Neuronal stem cell (in vitro differentiated cells): ENCODE measurements at regions not wholly inside any gene's neighbourhood (a gene's known extent, or its start where the extent isn't known, plus 50 kb on each side); places are given as distances from the start of the nearest gene placed in this dataset.

ENCODE experiments used
- DNase-seq: peaks from one replicate; pipeline ENCODE4 v3.0.0-alpha.2; 2013; ENCODE audit warnings: low spot score
- H2AFZ ChIP-seq: one replicate; pipeline ENCODE4 v1.6.1; 2013; ENCODE audit warnings: mild to moderate bottlenecking, low read length, inconsistent platforms
- H2AK5ac ChIP-seq: 2 replicates; pipeline ENCODE4 v1.6.1; 2013; ENCODE audit warnings: low read depth, mild to moderate bottlenecking, inconsistent platforms, low read length, moderate library complexity, mixed read lengths
- H2BK120ac ChIP-seq: 2 replicates; pipeline ENCODE4 v1.6.1; 2013; ENCODE audit warnings: low read depth, mild to moderate bottlenecking, inconsistent platforms, low read length, moderate library complexity, mixed read lengths
- H2BK12ac ChIP-seq: one replicate; pipeline ENCODE4 v1.6.1; 2013; ENCODE audit warnings: low read length, inconsistent platforms
- H2BK15ac ChIP-seq: 2 replicates; pipeline ENCODE4 v1.6.1; 2013; ENCODE audit warnings: mild to moderate bottlenecking, low read length, inconsistent platforms, mixed read lengths
- H2BK5ac ChIP-seq: one replicate; pipeline ENCODE4 v1.6.1; 2013; ENCODE audit warnings: inconsistent platforms, mild to moderate bottlenecking, low read length, moderate library complexity
- H3K14ac ChIP-seq: one replicate; pipeline ENCODE4 v1.6.1; 2013; ENCODE audit warnings: low read length, inconsistent platforms
- H3K18ac ChIP-seq: 2 replicates; pipeline ENCODE4 v1.6.1; 2013; ENCODE audit warnings: low read length, inconsistent platforms
- H3K23ac ChIP-seq: 2 replicates; pipeline ENCODE4 v1.6.1; 2013; ENCODE audit warnings: low read depth, mild to moderate bottlenecking, mixed read lengths, low read length, inconsistent platforms; ENCODE audit not compliant: poor library complexity
- H3K27ac ChIP-seq: replicated peaks from 3 replicates; pipeline ENCODE4 v1.5.1; 2013; ENCODE audit warnings: low read length, inconsistent platforms
- H3K27me3 ChIP-seq, 3 experiments: 2 replicates each; pipeline ENCODE4 v1.6.1; 2013; ENCODE audit warnings: low read length in 3 of 3, mild to moderate bottlenecking in 2 of 3, inconsistent platforms in 1 of 3, low read depth in 1 of 3, mixed read lengths in 1 of 3, moderate library complexity in 1 of 3; ENCODE audit not compliant: control insufficient read depth in 3 of 3, insufficient read depth in 3 of 3
- H3K36me3 ChIP-seq, 2 donors: replicated peaks in 1 of 2; 2 replicates each; pipeline ENCODE4 v1.6.1; 2013; ENCODE audit warnings: low read length in 2 of 2; ENCODE audit not compliant: control insufficient read depth in 2 of 2, insufficient read depth in 2 of 2
- H3K4ac ChIP-seq: 2 replicates; pipeline ENCODE4 v1.6.1; 2013; ENCODE audit warnings: inconsistent platforms, mild to moderate bottlenecking, low read length, moderate library complexity
- H3K4me1 ChIP-seq, 2 donors: 1 replicate in 1 of 2; 2 replicates in 1 of 2; pipeline ENCODE4 v1.6.1; 2013; ENCODE audit warnings: low read length in 2 of 2, low read depth in 1 of 2; ENCODE audit not compliant: control insufficient read depth in 2 of 2, insufficient read depth in 1 of 2
- H3K4me2 ChIP-seq: one replicate; pipeline ENCODE4 v1.6.1; 2013; ENCODE audit warnings: mild to moderate bottlenecking, low read length, inconsistent platforms; ENCODE audit not compliant: insufficient read depth, poor library complexity, severe bottlenecking
- H3K4me3 ChIP-seq, 2 donors: 2 replicates each; pipeline ENCODE4 v1.5.1; 2013; ENCODE audit warnings: low read length in 2 of 2, mild to moderate bottlenecking in 2 of 2, inconsistent platforms in 1 of 2, moderate library complexity in 1 of 2
- H3K79me1 ChIP-seq: one replicate; pipeline ENCODE4 v1.6.1; 2013; ENCODE audit warnings: low read depth, mild to moderate bottlenecking, inconsistent platforms, low read length, moderate library complexity
- H3K9ac ChIP-seq: one replicate; pipeline ENCODE4 v1.6.1; 2013; ENCODE audit warnings: mild to moderate bottlenecking, low read depth, low read length, inconsistent platforms; ENCODE audit not compliant: poor library complexity
- H3K9me3 ChIP-seq, 2 donors: replicated peaks in 1 of 2; 2 replicates each; pipeline versions ENCODE3 to v1.6.1; 2013; ENCODE audit warnings: low read length in 2 of 2, mild to moderate bottlenecking in 2 of 2, inconsistent platforms in 1 of 2, low read depth in 1 of 2, mixed read lengths in 1 of 2, moderate library complexity in 1 of 2; ENCODE audit not compliant: control insufficient read depth in 2 of 2, insufficient read depth in 1 of 2
- H4K8ac ChIP-seq: one replicate; pipeline ENCODE4 v1.6.1; 2013; ENCODE audit warnings: low read depth, mild to moderate bottlenecking, inconsistent platforms, low read length, moderate library complexity
- H4K91ac ChIP-seq: one replicate; pipeline ENCODE4 v1.6.1; 2013; ENCODE audit warnings: low read length, low read depth, mild to moderate bottlenecking, inconsistent platforms; ENCODE audit not compliant: poor library complexity
- WGBS, 2 donors: extraction: QIAGEN DNeasy Blood & Tissue Kit; methylation state at CpG; one replicate each; pipeline ENCODE4 v1.1.7; 2013; ENCODE audit warnings: missing lambda C conversion rate in 2 of 2, mixed read lengths in 1 of 2; ENCODE audit not compliant: insufficient read length in 2 of 2, insufficient replicate concordance in 1 of 2; ENCODE audit errors: extremely low coverage in 2 of 2; 5-methylcytosine and 5-hydroxymethylcytosine counted together

GRCh38 chr5:164799391-164799790 is 1294.0 kb downstream of the MAT2B start:
- no peak overlapping the region for H3K4me3 ChIP-seq
- no peak overlapping the region for H2AFZ ChIP-seq
- no CpG with 5 or more reads among the region's 2 CpGs for WGBS, 2 donors

DNA sequence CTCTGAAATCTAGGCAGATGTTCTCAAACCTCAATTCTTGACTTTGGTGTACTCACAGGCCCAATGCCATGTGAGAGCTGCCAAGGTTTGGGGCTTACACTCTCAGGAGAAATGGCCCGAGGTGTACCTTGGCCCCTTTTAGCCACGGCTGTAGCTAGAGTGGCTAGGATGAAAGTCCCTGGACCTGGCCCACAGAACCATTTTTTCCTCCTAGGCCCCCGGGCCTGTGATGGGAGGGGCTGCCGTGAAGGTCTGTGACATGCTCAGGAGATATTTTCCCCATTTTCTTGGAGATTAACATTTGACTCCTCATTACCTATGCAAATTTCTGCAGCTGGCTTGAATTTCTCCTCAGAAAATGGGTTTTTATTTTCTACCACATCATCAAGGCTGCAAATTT is 1296.5 kb downstream of the MAT2B start:
- no peak overlapping the region for H3K23ac ChIP-seq
- no peak overlapping the region for H4K91ac ChIP-seq
- H3K79me1 ChIP-seq, result no peaks in the 10 kb centered on the region
- DNase-seq, result no peak
- no CpG with 5 or more reads among the region's 4 CpGs for WGBS, 2 donors
- no peak overlapping the region for H3K14ac ChIP-seq
- no peak overlapping the region for H2AFZ ChIP-seq
- H3K9ac ChIP-seq, result no peak overlapping the region
- H4K8ac ChIP-seq, result no peak overlapping the region
- no peak overlapping the region for H3K4me2 ChIP-seq
- no peak overlapping the region for H2BK15ac ChIP-seq
- H3K4me3 ChIP-seq, result no peak overlapping the region
- no peak overlapping the region for H2BK120ac ChIP-seq
- H3K36me3 ChIP-seq, result no peaks in the 10 kb centered on the region
- H3K9me3 ChIP-seq, result peaks cover 6 to 9% of the 10 kb centered on the region in 2 donors
- no peak overlapping the region for H3K27ac ChIP-seq
- no peak overlapping the region for H2BK5ac ChIP-seq
- no peaks in the 10 kb centered on the region for H3K27me3 ChIP-seq
- peaks cover 0 to 3% of the 10 kb centered on the region in 2 donors for H3K4me1 ChIP-seq
- H3K18ac ChIP-seq, result no peak overlapping the region
- no peak overlapping the region for H3K4ac ChIP-seq
- no peak overlapping the region for H2BK12ac ChIP-seq
- H2AK5ac ChIP-seq, result no peak overlapping the region

More at GRCh38 chr5:164799391-164799790, 1294.0 kb downstream of the MAT2B start:
- Histone ChIP-seq H4K8ac (no peak overlapping the region), H2AK5ac (no peak overlapping the region), H3K4me2 (no peak overlapping the region), H3K14ac (no peak overlapping the region), H3K9ac (no peak overlapping the region), H3K9me3 (peaks cover 6 to 9% of the 10 kb centered on the region in 2 donors), H3K4me1 (no peaks in the 10 kb centered on the region), H3K27me3 (no peaks in the 10 kb centered on the region), H3K79me1 (no peaks in the 10 kb centered on the region), H3K23ac (no peak overlapping the region), H3K27ac (no peak overlapping the region), H2BK15ac (no peak overlapping the region), H2BK12ac (no peak overlapping the region), H3K36me3 (no peaks in the 10 kb centered on the region), H2BK5ac (no peak overlapping the region), H3K4ac (no peak overlapping the region), H2BK120ac (no peak overlapping the region), H3K18ac (no peak overlapping the region), H4K91ac (no peak overlapping the region)
- no peak for DNase-seq

- no peak overlapping the region for H4K91ac ChIP-seq
- no peak overlapping the region for H3K9ac ChIP-seq
- H2BK120ac ChIP-seq, result no peak overlapping the region
- H3K9me3 ChIP-seq, result no peaks in the 10 kb centered on the region
- peaks cover 0 to 3% of the 10 kb centered on the region in 2 donors for H3K4me1 ChIP-seq
- no peaks in the 10 kb centered on the region for H3K79me1 ChIP-seq
- DNase-seq, result no peak
- H3K27me3 ChIP-seq, result no peaks in the 10 kb centered on the region
- H2BK12ac ChIP-seq, result no peak overlapping the region
- H3K23ac ChIP-seq, result no peak overlapping the region
- H3K18ac ChIP-seq, result no peak overlapping the region
- H4K8ac ChIP-seq, result no peak overlapping the region
- no peak overlapping the region for H2AFZ ChIP-seq
- no peak overlapping the region for H3K4me3 ChIP-seq
- no peak overlapping the region for H2AK5ac ChIP-seq
- H3K36me3 ChIP-seq, result no peaks in the 10 kb centered on the region
- no peak overlapping the region for H2BK5ac ChIP-seq
- H3K4ac ChIP-seq, result no peak overlapping the region
- no peak overlapping the region for H2BK15ac ChIP-seq
- H3K14ac ChIP-seq, result no peak overlapping the region
- no peak overlapping the region for H3K4me2 ChIP-seq
- H3K27ac ChIP-seq, result no peak overlapping the region
Observed at GRCh38 chr5:164809821-164810220, 1304.4 kb downstream of the MAT2B start.

DNA sequence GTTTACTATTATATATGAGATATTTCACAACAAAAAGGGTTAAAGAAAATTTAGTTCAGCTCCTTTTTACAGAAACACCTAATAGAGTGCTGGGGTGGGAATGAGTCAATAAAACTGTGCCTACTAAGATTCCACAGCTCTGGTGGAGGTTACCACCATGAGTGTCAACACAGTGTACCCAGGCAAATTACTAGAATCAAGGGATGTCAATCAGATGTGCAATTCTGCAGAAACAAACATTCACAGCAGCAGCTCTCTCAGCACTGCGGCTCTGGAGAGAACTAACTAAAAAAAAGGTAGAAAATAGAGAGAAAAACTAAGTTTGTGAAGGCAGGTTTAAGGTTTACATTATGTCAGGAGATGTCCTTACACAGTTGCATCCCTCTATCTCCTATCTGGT is 1313.0 kb downstream of the MAT2B start:
- Histone ChIP-seq H2BK5ac (no peak overlapping the region), H3K79me1 (no peaks in the 10 kb centered on the region), H4K91ac (no peak overlapping the region), H3K18ac (no peak overlapping the region), H3K27ac (no peak overlapping the region), H3K4ac (no peak overlapping the region), H3K4me2 (no peak overlapping the region), H2BK120ac (no peak overlapping the region), H2BK15ac (no peak overlapping the region), H3K36me3 (no peaks in the 10 kb centered on the region), H3K4me3 (no peak overlapping the region), H4K8ac (no peak overlapping the region), H3K23ac (no peak overlapping the region), H3K9me3 (no peaks in the 10 kb centered on the region), H2BK12ac (no peak overlapping the region), H3K9ac (no peak overlapping the region), H2AK5ac (no peak overlapping the region), H2AFZ (no peak overlapping the region), H3K27me3 (no peaks in the 10 kb centered on the region), H3K4me1 (no peaks in the 10 kb centered on the region), H3K14ac (no peak overlapping the region)
- no CpG with 5 or more reads among the region's 1 CpG for WGBS, 2 donors
- no peak for DNase-seq
